ENCODE measurements at regions not wholly inside any gene's neighbourhood (a gene's known extent, or its start where the extent isn't known, plus 50 kb on each side); places are given as distances from the start of the nearest gene placed in this dataset.

- H3K4me3 ChIP-seq, result no peak overlapping the region
- no peaks in the 10 kb centered on the region for H3K36me3 ChIP-seq
- no peaks in the 10 kb centered on the region for H3K27me3 ChIP-seq
- H3K4me1 ChIP-seq, result no peaks in the 10 kb centered on the region
- DNase-seq, result no peak
- H3K9me3 ChIP-seq (replicated peaks), result peaks cover 9% of the 10 kb centered on the region; the same call in 1 of the 2 replicates
- no peak overlapping the region for H3K27ac ChIP-seq
Measured at GRCh38 chrX:10813761-10814160, 193.4 kb upstream of the MID1 start.

- H3K27ac ChIP-seq, result no peak overlapping the region
Measured at GRCh38 chrX:10818651-10819050, 198.3 kb upstream of the MID1 start.

GRCh38 chrX:10819973-10820372, 199.6 kb upstream of the MID1 start:
- Histone ChIP-seq H3K4me1 (peaks cover 25% of the 10 kb centered on the region), H3K27ac (no peak overlapping the region), H3K9me3 (replicated peaks) (peaks cover 3% of the 10 kb centered on the region), H3K27me3 (no peaks in the 10 kb centered on the region), H3K36me3 (no peaks in the 10 kb centered on the region), H3K4me3 (no peak overlapping the region)
- no peak for DNase-seq

More at GRCh38 chrX:10818651-10819050, 198.3 kb upstream of the MID1 start:
- Histone ChIP-seq H3K9me3 (replicated peaks) (peaks cover 3% of the 10 kb centered on the region), H3K27me3 (no peaks in the 10 kb centered on the region), H3K36me3 (no peaks in the 10 kb centered on the region), H3K4me1 (peaks cover 23% of the 10 kb centered on the region), H3K4me3 (no peak overlapping the region)
- no peak for DNase-seq

- Histone ChIP-seq H3K36me3 (no peaks in the 10 kb centered on the region), H3K4me3 (peak overlapping the region; percentile 29), H3K27ac (peak overlapping the region; percentile 55), H3K4me1 (peaks cover 33% of the 10 kb centered on the region), H3K27me3 (no peaks in the 10 kb centered on the region), H3K9me3 (replicated peaks) (peaks cover 3% of the 10 kb centered on the region)
- DNase-seq, result peak; percentile 19 to 49
Measured at GRCh38 chrX:10821293-10821692, 200.9 kb upstream of the MID1 start.

- no peaks in the 10 kb centered on the region for H3K36me3 ChIP-seq
- H3K9me3 ChIP-seq (replicated peaks), result no peaks in the 10 kb centered on the region; the same call in 1 of the 2 replicates
- no peaks in the 10 kb centered on the region for H3K27me3 ChIP-seq
- no peak overlapping the region for H3K4me3 ChIP-seq
- H3K27ac ChIP-seq, result no peak overlapping the region
- no peak for DNase-seq
- H3K4me1 ChIP-seq, result peaks cover 28% of the 10 kb centered on the region
Measured at GRCh38 chrX:10828036-10828435, 207.7 kb upstream of the MID1 start.

- H3K27me3 ChIP-seq, result no peaks in the 10 kb centered on the region
- no peak for DNase-seq
- no peak overlapping the region for H3K27ac ChIP-seq
- no peaks in the 10 kb centered on the region for H3K9me3 ChIP-seq (replicated peaks)
- no peak overlapping the region for H3K4me3 ChIP-seq
- H3K4me1 ChIP-seq, result peaks cover 28% of the 10 kb centered on the region
- H3K36me3 ChIP-seq, result no peaks in the 10 kb centered on the region
Measured at GRCh38 chrX:10828640-10829039, 208.3 kb upstream of the MID1 start.

- no peaks in the 10 kb centered on the region for H3K36me3 ChIP-seq
- DNase-seq, result peak in 1 of 2 experiments; percentile 4
- H3K9me3 ChIP-seq (replicated peaks), result 0 out of 2 replicates have a peak, but pooled peaks cover 1% of the 10 kb centered on the region
- H3K4me3 ChIP-seq, result no peak overlapping the region
- H3K27me3 ChIP-seq, result no peaks in the 10 kb centered on the region
- no peak overlapping the region for H3K27ac ChIP-seq
- peaks cover 21% of the 10 kb centered on the region for H3K4me1 ChIP-seq
Measured at GRCh38 chrX:10831716-10832502, 211.5 kb upstream of the MID1 start.

GRCh38 chrX:10833299-10834169, 213.1 kb upstream of the MID1 start:
- H3K9me3 ChIP-seq (replicated peaks), result 0 out of 2 replicates have a peak, but pooled peaks cover 3% of the 10 kb centered on the region
- no peaks in the 10 kb centered on the region for H3K27me3 ChIP-seq
- no peak overlapping the region for H3K4me3 ChIP-seq
- no peak overlapping the region for H3K27ac ChIP-seq
- peaks cover 21% of the 10 kb centered on the region for H3K4me1 ChIP-seq
- no peaks in the 10 kb centered on the region for H3K36me3 ChIP-seq
- no peak for DNase-seq

GRCh38 chrX:10841579-10841978, 221.2 kb upstream of the MID1 start:
- H3K4me1 ChIP-seq, result no peaks in the 10 kb centered on the region
- H3K4me3 ChIP-seq, result no peak overlapping the region
- no peaks in the 10 kb centered on the region for H3K27me3 ChIP-seq
- no peak overlapping the region for H3K27ac ChIP-seq
- no peaks in the 10 kb centered on the region for H3K36me3 ChIP-seq
- no peak for DNase-seq
- 0 out of 2 replicates have a peak, but pooled peaks cover 3% of the 10 kb centered on the region for H3K9me3 ChIP-seq (replicated peaks)

- no peaks in the 10 kb centered on the region for H3K27me3 ChIP-seq
- H3K27ac ChIP-seq, result no peak overlapping the region
- H3K36me3 ChIP-seq, result no peaks in the 10 kb centered on the region
- no peaks in the 10 kb centered on the region for H3K4me1 ChIP-seq
- no peaks in the 10 kb centered on the region for H3K9me3 ChIP-seq (replicated peaks)
- DNase-seq, result no peak
- H3K4me3 ChIP-seq, result no peak overlapping the region
Measured at GRCh38 chrX:10842646-10843045, 222.3 kb upstream of the MID1 start.

GRCh38 chrX:10847333-10847732, 226.9 kb upstream of the MID1 start:
- 0 out of 2 replicates have a peak, but pooled peaks cover 2% of the 10 kb centered on the region for H3K9me3 ChIP-seq (replicated peaks)
- no peaks in the 10 kb centered on the region for H3K27me3 ChIP-seq
- no peak overlapping the region for H3K27ac ChIP-seq
- no peaks in the 10 kb centered on the region for H3K36me3 ChIP-seq
- no peak overlapping the region for H3K4me3 ChIP-seq
- DNase-seq, result no peak
- no peaks in the 10 kb centered on the region for H3K4me1 ChIP-seq

- 0 out of 2 replicates have a peak, but pooled peaks cover 2% of the 10 kb centered on the region for H3K9me3 ChIP-seq (replicated peaks)
- no peaks in the 10 kb centered on the region for H3K36me3 ChIP-seq
- no peak for DNase-seq
- no peak overlapping the region for H3K4me3 ChIP-seq
- H3K27me3 ChIP-seq, result no peaks in the 10 kb centered on the region
- no peak overlapping the region for H3K27ac ChIP-seq
- no peaks in the 10 kb centered on the region for H3K4me1 ChIP-seq
Measured at GRCh38 chrX:10851809-10852208, 231.4 kb upstream of the MID1 start.

- no peak for DNase-seq
- Histone ChIP-seq H3K9me3 (replicated peaks) (0 out of 2 replicates have a peak, but pooled peaks cover 2% of the 10 kb centered on the region), H3K4me3 (no peak overlapping the region), H3K27ac (no peak overlapping the region), H3K27me3 (no peaks in the 10 kb centered on the region), H3K4me1 (peaks cover 4% of the 10 kb centered on the region; the same call in 1 of the 2 replicates), H3K36me3 (no peaks in the 10 kb centered on the region; the same call in 1 of the 2 replicates)
Measured at GRCh38 chrX:10854594-10854993, 234.2 kb upstream of the MID1 start.

- Histone ChIP-seq H3K4me3 (no peak overlapping the region), H3K27me3 (no peaks in the 10 kb centered on the region), H3K36me3 (no peaks in the 10 kb centered on the region; the same call in 1 of the 2 replicates), H3K9me3 (replicated peaks) (peaks cover 5% of the 10 kb centered on the region), H3K4me1 (peaks cover 5% of the 10 kb centered on the region; the same call in 1 of the 2 replicates), H3K27ac (no peak overlapping the region)
- DNase-seq, result no peak
Measured at GRCh38 chrX:10855845-10856244, 235.5 kb upstream of the MID1 start.

GRCh38 chrX:10856797-10857196, 236.4 kb upstream of the MID1 start:
- Histone ChIP-seq H3K4me3 (no peak overlapping the region), H3K36me3 (no peaks in the 10 kb centered on the region; the same call in 1 of the 2 replicates)
- DNase-seq, result no peak

More at GRCh38 chrX:10856797-10857196, 236.4 kb upstream of the MID1 start:
- Histone ChIP-seq H3K9me3 (replicated peaks) (peaks cover 9% of the 10 kb centered on the region), H3K27me3 (no peaks in the 10 kb centered on the region), H3K4me1 (peaks cover 5% of the 10 kb centered on the region; the same call in 1 of the 2 replicates), H3K27ac (no peak overlapping the region)

Measured in SJCRH30 (cell line).